NCI-H2227 treated with DMSO at 0.1 percent for 48 hours (cell line): ENCODE measurements at regions not wholly inside any gene's neighbourhood (a gene's known extent, or its start where the extent isn't known, plus 50 kb on each side); places are given as distances from the start of the nearest gene placed in this dataset.

ENCODE experiments used
- DNase-seq: peaks from one replicate; lab custom pipeline; 2025; lab: John Stamatoyannopoulos, UW

GRCh38 chr13:24050292-24050711 is 110.2 kb upstream of the SPATA13 start:
- no peak for DNase-seq

DNA sequence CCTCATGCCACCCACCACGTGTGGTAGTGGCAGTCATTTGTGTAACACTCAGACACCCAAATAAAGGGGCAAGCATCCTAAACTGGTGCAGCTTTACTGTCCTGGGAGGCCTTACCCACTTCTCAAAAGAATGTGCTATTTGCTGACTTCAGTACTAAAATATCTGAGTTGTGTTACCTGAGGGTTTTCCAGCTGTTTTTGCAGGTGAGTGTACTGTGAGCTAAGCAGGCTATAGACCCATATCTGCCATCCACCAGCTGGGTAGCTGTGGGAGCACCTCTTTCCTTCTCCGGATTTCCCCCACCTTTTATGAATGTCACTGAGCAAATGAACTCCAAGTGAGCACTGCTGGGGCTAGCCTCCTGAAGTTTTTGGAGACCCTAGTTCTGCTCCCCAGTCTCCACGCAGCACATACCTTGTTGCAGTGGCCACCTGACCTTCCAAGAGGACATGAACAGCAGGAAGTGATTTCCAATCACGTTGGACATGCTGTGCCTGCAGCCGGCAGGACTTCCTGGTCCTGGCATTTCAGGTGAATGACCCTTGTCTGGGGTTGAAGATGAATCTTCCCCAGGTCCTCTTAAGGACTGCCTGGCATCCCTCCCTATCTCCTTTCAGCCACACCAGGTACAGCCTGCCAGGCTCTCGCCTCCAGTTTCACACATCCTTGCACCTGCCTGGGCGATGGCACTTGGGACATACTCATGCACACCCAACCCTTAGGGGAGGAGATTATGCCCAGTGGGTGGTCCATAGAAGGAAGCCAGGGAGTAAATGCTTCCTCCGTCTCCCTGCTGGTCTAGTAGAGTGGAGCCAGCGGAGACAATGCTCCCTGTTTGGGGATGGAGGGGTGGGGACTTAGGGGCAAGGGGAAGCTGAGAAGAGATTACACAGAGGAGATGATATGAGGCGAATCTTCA is 109.5 kb upstream of the SPATA13 start:
- no peak for DNase-seq

GRCh38 chr13:24052547-24053518 is 107.7 kb upstream of the SPATA13 start:
- DNase-seq = no peak

- peak; percentile 51 for DNase-seq
Measured at GRCh38 chr13:24053519-24054251, 106.8 kb upstream of the SPATA13 start.

DNA sequence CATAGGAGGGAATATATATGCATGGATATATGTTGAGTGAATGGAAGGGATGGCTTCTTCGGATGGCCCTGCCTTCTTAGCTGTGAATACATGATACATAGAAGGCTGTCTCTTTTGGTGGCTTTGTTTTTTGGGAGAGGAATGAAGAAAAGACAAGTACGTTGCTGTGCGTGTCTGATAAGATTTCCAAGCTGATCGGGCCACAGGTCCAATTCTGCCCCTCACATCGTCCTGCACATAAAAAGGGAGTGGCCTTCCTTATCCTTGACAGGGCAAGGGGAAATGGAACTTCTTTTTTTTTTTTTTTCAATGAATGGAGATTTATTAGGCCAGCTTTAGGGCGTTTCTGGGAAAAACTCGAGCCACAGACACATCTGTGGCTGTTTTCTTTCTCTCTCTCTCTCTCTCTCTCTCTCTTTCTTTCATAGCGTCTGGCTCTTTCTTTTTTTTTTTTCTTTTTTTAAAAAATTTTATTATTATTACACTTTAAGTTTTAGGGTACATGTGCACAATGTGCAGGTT is 103.8 kb upstream of the SPATA13 start:
- no peak for DNase-seq

DNA sequence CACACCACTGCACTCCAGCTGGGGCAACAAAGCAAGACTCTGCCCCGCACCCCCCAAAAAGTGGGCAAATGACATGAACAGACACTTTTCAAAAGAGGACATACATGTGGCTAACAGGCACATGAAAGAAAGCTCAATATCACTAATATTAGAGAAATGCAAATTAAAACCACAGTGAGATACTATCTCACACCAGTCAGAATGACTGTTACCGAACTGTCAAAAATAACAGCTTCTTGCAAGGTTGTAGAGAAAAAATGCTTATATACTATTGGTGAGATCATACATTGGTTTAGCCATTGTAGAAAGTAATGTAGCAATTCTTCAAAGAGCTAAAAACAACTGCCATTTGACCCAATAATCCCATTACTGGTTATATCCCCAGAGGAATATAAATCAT is 99.5 kb upstream of the SPATA13 start:
- DNase-seq = no peak

DNA sequence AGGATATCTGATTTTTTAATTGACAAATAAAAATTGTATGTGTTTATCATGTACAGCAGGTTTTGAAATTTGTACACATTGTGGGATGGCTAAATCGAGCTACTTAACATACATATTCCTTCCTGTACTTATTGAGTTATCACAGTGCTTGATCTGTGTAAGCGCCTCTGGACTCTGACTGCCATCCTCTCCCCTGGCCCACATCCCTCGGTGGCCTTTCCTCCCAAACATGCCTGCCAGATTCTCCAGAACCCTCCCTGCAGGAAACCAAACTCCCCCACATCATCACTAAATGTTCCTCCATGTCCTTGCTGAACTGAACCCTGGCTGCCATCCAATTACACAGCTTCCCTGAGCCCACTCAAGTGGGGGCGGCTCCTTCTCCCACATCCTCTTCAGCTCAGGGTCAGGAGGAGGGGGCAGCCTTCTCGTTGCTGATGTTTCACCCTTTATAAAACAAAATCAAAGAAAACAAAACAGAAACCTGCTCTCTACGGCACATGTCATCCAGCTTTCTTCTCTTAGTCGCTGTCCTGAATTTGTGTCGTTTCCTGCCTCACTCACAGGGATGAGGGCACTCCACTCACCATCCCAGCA is 97.1 kb upstream of the SPATA13 start:
- DNase-seq = peak; percentile 64

DNA sequence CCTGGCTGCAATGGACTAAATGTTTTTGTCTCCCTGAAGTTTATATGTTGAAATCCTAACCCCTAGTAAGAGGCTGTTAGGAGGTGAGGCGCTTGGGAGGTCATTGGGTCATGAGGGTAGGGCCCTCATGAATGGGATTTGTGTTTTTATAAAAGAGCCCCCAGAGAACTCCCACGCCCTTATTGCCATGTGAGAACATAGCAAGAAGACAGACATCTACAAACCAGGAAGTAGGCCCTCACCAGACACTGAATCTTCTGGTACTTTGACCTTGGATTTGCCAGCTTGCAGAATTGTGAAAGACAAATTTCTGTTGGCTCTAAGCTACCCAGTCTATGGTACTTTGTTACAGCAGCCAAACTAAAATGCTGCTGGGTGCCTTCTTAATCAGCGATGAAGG is 96.1 kb upstream of the SPATA13 start:
- DNase-seq = no peak

GRCh38 chr13:24065176-24065575 is 95.3 kb upstream of the SPATA13 start:
- DNase-seq = no peak

DNA sequence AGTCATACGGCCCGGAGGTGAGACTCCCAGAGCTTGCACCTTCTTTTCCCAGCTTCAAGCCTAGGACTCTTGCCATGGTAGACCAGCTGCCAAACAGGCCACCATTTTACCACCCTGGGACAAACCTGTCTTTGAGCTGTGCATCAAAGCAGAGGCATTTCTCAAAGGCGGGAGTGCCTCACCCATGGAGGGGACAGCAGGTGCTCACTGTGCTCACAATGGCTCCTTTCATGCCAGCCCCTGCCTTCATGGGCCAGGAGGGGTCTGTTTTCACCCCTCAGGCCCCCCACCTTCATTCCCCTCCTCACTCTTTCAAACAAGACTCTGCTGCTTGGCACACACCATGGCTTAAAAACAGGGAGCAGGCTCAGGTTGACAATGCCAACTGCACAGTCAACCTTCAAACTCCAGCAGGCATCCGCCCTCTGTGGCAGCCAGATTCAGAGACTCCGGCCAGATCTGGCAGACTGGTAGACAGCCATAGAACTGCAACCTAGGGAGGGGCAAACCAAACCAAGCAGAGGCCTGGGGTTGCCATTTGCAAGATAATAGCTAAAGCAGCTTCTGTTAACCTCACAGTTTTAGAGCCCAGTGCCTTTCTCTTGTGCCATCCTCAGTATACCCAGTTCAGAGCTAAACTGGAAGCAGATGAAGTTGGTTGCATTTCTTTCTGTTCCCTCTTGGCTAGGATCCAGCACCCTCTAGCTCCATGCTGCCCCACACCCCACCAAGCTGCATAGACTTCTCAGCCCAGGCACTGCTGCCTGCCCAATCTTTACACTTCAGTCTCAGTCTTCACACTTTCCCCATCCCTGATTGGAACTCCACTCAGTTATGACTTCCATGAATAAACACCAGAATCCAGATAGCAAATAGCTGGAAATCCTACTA is 93.9 kb upstream of the SPATA13 start:
- DNase-seq = no peak

- DNase-seq = no peak
Measured at GRCh38 chr13:24068472-24068871, 92.0 kb upstream of the SPATA13 start.

- no peak for DNase-seq
Measured at GRCh38 chr13:24071016-24071415, 89.5 kb upstream of the SPATA13 start.

DNA sequence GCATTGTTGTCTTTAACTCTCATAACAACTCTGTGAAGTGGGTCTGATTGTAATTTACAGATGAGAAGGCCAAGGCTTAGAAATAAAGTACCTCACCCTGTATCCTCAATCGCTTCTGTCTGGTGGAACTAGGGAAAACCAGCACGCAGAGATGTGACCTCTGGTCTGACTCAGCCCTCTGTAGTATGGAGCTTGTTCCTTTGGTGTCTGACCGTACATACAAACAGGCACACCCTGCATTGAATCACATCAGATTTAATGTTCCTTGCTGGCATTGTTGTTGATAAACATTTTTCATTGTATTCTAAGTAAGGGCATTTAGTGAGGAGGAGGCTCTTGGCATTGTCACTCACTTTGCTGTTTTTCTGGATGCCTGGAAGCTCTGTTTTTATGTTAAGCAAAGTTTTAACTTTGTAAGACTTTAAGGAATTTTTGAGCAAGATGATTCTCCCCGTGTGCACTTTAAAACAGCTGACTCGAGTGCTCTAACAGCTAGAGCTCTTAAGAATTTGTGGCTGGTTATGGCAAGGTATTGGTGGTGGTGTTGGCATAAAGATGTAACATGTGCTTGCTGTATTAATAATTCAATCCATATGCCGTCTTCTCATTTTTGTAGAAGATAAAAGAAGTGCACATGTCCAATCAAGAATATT is 89.0 kb upstream of the SPATA13 start:
- DNase-seq = no peak

DNA sequence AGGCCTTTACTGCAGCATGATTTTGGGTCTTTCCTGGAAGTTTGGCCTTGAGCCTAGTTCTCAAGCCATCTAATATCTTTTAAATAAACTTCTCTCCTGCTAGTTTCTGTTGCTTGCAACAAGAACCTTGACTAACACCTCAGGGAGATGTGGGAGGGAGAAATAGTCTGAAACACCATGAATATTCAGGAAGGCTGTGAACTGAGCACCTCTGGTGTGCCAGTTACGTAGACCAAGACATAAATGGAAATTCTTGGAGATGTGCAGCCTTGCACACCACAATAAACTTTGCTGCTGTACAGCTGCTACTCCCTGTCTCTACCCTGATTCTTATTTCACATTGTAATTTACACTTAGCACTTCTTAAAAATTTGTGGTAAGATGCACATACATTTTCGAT is 86.9 kb upstream of the SPATA13 start:
- no peak for DNase-seq

- no peak for DNase-seq
Measured at GRCh38 chr13:24074678-24075077, 85.8 kb upstream of the SPATA13 start.

DNA sequence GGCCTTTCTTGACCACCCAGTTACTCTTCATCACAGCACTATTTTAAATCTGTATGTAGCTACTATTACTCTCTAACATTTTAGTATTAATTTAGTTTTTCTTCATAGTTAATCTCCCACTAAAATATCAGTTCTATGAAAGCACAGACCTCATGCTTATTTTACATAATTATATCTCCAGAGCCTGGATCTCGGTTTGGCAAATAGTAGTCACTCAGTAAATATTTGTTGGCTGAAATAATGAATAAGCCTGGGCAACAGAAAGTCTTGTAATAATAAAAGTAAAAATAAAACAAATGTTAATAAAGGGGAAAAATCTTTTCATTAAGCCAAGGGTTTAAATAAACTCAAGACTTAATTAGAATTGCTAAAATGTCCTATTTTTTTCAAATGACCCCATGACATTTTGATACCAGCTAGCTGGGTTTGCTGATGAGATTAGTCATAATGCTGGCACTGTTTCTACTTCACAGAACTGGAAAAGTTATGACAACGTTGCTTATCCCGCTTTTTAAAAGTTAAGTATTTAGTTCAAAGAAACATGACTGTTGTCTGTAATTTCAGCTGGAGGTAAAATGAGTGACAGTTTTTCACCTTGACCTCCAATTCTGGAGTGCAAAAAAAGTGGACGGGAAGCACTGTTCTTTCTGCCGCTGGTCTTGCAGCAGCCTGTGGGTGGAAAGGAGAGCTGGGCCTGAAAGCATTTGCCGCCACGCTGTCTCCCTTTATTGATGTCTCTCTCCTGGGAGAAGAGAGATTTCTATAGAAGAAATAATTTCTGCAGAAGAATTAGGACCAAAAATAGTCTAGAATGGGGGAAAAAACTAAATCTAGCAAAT is 85.2 kb upstream of the SPATA13 start:
- no peak for DNase-seq

DNA sequence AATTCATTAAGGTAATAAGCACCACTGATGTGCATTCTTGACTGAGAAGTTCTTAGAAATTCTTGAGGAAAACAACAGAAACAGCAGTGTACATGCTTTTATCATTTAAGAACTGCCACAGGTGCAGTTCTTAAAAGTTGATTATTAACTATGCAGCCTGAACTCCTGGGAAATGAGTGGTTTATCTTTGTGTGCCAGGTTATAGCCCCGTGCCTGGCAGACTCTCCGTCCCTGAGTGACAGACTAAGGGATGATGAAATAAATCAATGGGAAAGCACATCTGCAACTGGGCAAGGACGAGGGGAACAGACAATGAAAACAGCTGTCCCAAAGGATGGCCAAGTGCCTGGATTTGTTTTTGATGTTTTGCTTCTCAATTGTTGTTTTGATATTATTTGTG is 84.4 kb upstream of the SPATA13 start:
- no peak for DNase-seq

DNA sequence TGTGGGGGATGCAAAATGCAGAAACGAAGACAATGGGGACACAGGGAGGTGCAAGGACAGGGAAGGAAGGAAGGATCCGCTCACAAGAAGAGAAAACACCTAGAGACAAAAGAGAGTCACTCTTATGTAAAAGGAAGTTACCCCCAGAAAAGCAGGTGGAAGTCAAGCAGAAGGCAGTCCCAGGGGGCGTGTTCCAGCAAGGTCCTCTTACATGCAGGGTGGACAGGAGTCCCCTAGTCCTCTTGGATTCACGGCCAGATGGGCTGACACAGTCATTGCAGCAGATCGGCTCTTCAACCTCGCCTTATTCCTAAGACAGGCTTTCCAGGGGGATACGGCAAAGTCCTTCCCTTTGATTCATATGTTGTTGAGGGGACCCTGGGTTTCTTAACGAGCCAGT is 83.9 kb upstream of the SPATA13 start:
- no peak for DNase-seq

DNA sequence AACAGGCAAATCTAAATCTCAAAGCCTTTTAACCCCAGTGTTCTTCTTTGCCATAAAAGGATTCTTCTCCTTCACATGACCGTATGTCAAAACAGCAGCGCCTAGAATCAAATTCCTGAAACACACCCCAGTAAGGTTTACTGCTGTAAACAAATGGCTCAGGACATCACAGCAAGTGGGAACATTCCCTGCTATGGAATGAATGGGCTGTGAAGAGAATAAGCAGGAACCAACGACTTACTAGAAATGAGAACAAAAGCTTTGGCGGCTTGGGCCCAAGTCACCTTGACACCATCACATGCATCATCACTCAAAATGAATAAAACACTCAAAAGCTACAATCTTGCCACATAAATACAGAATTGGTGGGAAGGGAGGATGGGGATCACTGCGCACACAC is 80.4 kb upstream of the SPATA13 start:
- DNase-seq = no peak
